Activated naive CD4-positive, alpha-beta T cell treated with anti-CD3 and anti-CD28 coated beads, Interleukin-2, amount 10 ng/mL, durations not matched to agents 7 days and 5 days (primary cell): ENCODE measurements at regions not wholly inside any gene's neighbourhood (a gene's known extent, or its start where the extent isn't known, plus 50 kb on each side); places are given as distances from the start of the nearest gene placed in this dataset.

Experiments
- CTCF ChIA-PET: fragments of 350-600 bp; sonication (Branson Sonifier 250); formaldehyde crosslinking; loops from one replicate; lab custom pipeline; 2021; ENCODE audit warnings: antibody characterized with exemption; lab: Charles Lee
- DNase-seq: peaks from one replicate; pipeline ENCODE4 v3.0.0-alpha.2; 2020
- H3K27ac Mint-ChIP-seq: one replicate; pipeline ENCODE4 v1.8.0; 2021; ENCODE audit warnings: mild to moderate bottlenecking, moderate library complexity, mixed read lengths
- H3K27me3 Mint-ChIP-seq: one replicate; pipeline ENCODE4 v1.8.0; 2021; ENCODE audit warnings: mild to moderate bottlenecking, mixed read lengths
- H3K36me3 Mint-ChIP-seq: one replicate; pipeline ENCODE4 v1.8.0; 2021; ENCODE audit warnings: mixed read lengths
- H3K4me1 Mint-ChIP-seq: one replicate; pipeline ENCODE4 v1.8.0; 2021; ENCODE audit warnings: mixed read lengths
- H3K4me3 Mint-ChIP-seq: one replicate; pipeline ENCODE4 v1.8.0; 2021; ENCODE audit warnings: mild to moderate bottlenecking, moderate library complexity, mixed read lengths
- H3K9me3 Mint-ChIP-seq: one replicate; pipeline ENCODE4 v1.8.0; 2021; ENCODE audit warnings: mixed read lengths

DNA sequence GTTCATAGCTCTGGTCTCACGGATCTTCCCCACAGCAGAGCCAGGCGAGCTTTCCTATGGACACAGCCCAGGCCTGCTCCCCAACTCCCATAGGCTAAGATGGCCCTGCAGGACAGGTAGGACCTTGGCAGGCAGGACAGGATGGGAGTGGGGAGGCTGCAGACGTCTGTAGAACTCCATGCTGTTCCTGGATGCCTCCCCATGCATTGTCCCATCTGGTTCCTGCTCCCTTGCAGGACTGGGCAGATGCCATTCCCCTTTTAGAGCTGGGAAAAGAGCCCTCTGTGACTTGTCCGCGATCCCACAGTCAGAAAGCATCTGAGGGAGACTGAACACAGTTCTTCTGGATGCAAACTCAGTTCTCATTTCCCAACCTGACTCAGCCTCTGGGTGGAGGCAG is 71.9 kb upstream of the ATP5PO start:
- Mint-ChIP-seq H3K4me3 (no peak overlapping the region), H3K27ac (no peak overlapping the region), H3K4me1 (peaks cover 18% of the 10 kb centered on the region), H3K27me3 (peaks cover 32% of the 10 kb centered on the region), H3K9me3 (peaks cover 10% of the 10 kb centered on the region), H3K36me3 (peaks cover 6% of the 10 kb centered on the region)
- CTCF ChIA-PET = no interaction called here
- no peak for DNase-seq

- Mint-ChIP-seq H3K27me3 (peaks cover 28% of the 10 kb centered on the region), H3K4me3 (no peak overlapping the region), H3K36me3 (no peaks in the 10 kb centered on the region), H3K4me1 (peaks cover 24% of the 10 kb centered on the region), H3K27ac (no peak overlapping the region), H3K9me3 (peaks cover 2% of the 10 kb centered on the region)
- CTCF ChIA-PET = no interaction called here
- no peak for DNase-seq
These were observed 69.8 kb upstream of the ATP5PO start for GRCh38 chr21:33985117-33986050.

DNA sequence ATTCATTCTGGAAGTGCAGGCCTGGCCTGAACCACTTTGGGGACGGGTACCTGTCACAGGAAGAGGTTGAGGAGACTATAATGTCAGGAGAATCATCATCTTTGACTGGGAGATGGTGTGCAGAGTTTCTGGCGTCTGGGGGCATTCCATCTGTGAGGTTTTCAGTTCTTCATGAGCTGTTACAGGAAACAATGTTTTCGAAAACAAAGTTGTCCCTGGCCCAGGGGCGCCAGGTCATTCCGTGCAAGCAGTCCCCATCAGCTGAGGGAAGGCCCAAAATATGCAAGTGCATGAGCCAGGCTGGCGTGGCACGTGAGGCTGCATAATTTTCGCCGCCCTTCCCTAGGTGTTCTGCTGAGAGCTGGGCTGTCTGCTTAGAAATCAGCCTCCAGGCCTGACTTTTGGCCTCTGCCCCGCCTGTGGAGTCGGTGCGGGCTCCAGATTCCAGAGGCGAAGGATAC is 68.4 kb upstream of the ATP5PO start:
- H3K9me3 Mint-ChIP-seq = peaks cover 2% of the 10 kb centered on the region
- no peak for DNase-seq
- no peak overlapping the region for H3K27ac Mint-ChIP-seq
- peaks cover 28% of the 10 kb centered on the region for H3K27me3 Mint-ChIP-seq
- no peaks in the 10 kb centered on the region for H3K36me3 Mint-ChIP-seq
- CTCF ChIA-PET = no interaction called here
- peaks cover 27% of the 10 kb centered on the region for H3K4me1 Mint-ChIP-seq
- no peak overlapping the region for H3K4me3 Mint-ChIP-seq

GRCh38 chr21:33981391-33982101 is 65.9 kb upstream of the ATP5PO start:
- no peaks in the 10 kb centered on the region for H3K9me3 Mint-ChIP-seq
- H3K27me3 Mint-ChIP-seq = peaks cover 11% of the 10 kb centered on the region
- H3K4me3 Mint-ChIP-seq = no peak overlapping the region
- no peak overlapping the region for H3K27ac Mint-ChIP-seq
- H3K4me1 Mint-ChIP-seq = peaks cover 41% of the 10 kb centered on the region
- H3K36me3 Mint-ChIP-seq = no peaks in the 10 kb centered on the region
- DNase-seq = no peak
- CTCF ChIA-PET = no interaction called here

DNA sequence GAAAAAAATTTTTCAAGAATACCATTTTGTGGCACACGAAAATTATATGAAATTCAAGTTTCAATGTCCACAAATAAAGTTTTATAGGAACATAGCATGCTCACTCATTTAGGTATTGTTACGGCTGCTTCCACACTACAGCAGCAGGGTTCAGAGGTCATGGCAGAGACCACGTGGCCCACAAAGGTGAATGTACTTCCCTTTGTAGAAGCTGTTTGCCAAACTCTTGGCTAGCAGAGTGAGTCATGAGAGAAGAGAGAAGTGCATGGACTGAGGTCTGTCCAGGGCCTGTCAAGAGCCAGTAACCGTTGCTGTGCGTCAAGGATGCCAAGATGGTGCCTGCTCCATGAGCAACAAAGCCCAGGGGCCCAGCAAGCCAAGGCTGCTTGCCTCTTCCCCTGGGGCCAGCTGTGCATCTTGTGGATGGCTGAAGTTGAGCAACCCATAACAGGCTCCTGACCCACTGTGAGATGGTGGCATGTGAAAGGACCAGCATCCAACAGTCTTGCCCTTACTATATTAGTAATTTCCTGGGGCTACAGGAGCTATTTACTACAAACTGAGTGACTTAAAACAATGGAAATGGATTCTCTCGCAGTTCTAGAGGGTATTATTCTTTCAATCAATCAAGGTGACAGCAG is 64.8 kb upstream of the ATP5PO start:
- Mint-ChIP-seq H3K36me3 (no peaks in the 10 kb centered on the region), H3K4me1 (peaks cover 45% of the 10 kb centered on the region), H3K4me3 (no peak overlapping the region), H3K27me3 (peaks cover 7% of the 10 kb centered on the region), H3K9me3 (no peaks in the 10 kb centered on the region), H3K27ac (no peak overlapping the region)
- peak; percentile 39 for DNase-seq
- CTCF ChIA-PET = no interaction called here

- Mint-ChIP-seq H3K27ac (no peak overlapping the region), H3K4me3 (no peak overlapping the region), H3K9me3 (peaks cover 2% of the 10 kb centered on the region), H3K36me3 (peaks cover 2% of the 10 kb centered on the region), H3K4me1 (peaks cover 56% of the 10 kb centered on the region), H3K27me3 (no peaks in the 10 kb centered on the region)
- DNase-seq = no peak
- CTCF ChIA-PET = interaction anchor here (1.1 kb wide), 1 partner anchor 55 kb away, joined by 3 read pairs; no protein-coding TSS in a partner anchor
These were observed 63.0 kb upstream of the ATP5PO start for GRCh38 chr21:33978585-33978984.

- Mint-ChIP-seq H3K36me3 (peaks cover 2% of the 10 kb centered on the region), H3K4me1 (peaks cover 56% of the 10 kb centered on the region), H3K27me3 (no peaks in the 10 kb centered on the region), H3K9me3 (peaks cover 2% of the 10 kb centered on the region), H3K27ac (peak overlapping the region; percentile 88), H3K4me3 (no peak overlapping the region)
- CTCF ChIA-PET = interaction anchor here (2.4 kb wide), 2 partner anchors 29 to 54 kb away, joined by 16 to 17 read pairs; no protein-coding TSS in a partner anchor
- no peak for DNase-seq
These were observed 62.2 kb upstream of the ATP5PO start for GRCh38 chr21:33977721-33978369.

DNA sequence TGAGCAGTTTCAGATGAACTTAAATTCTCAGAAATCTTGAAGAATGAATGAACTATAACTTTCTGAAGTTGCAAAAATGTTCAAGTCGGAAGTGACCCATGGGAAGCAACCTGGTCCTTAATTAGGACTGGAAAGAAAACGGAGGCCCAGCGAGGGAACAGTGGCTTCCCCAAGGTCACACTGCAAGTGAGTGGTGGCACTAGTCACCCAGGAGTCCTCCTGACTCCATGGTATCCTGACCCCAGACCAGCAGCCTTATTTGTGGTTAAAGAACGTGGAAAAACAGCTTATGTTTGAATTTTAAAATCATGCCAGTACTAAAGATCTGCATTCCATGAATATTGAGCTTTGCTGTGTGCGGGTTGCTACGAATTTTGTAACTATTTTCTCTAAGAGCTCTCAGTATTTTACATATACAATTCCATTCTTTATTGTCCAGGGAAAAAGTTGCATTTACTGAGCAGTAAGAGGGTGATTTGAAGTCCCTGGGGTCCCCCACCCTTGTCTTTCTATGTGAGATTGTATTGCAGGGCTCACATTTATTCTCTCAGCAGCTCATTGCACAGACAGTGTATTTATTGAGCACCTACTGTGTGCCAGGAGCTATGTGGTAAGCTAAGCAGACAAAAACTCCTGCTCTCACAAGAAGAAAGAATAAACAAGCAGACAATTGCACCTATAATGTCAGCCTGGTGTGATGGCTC is 61.6 kb upstream of the ATP5PO start:
- Mint-ChIP-seq H3K27ac (peak overlapping the region; percentile 88), H3K4me3 (peak overlapping the region; percentile 37), H3K9me3 (peaks cover 2% of the 10 kb centered on the region), H3K36me3 (peaks cover 7% of the 10 kb centered on the region), H3K4me1 (peaks cover 56% of the 10 kb centered on the region), H3K27me3 (no peaks in the 10 kb centered on the region)
- DNase-seq = no peak
- CTCF ChIA-PET = interaction anchor here (2.4 kb wide), 2 partner anchors 28 to 53 kb away, joined by 16 to 17 read pairs; no protein-coding TSS in a partner anchor

DNA sequence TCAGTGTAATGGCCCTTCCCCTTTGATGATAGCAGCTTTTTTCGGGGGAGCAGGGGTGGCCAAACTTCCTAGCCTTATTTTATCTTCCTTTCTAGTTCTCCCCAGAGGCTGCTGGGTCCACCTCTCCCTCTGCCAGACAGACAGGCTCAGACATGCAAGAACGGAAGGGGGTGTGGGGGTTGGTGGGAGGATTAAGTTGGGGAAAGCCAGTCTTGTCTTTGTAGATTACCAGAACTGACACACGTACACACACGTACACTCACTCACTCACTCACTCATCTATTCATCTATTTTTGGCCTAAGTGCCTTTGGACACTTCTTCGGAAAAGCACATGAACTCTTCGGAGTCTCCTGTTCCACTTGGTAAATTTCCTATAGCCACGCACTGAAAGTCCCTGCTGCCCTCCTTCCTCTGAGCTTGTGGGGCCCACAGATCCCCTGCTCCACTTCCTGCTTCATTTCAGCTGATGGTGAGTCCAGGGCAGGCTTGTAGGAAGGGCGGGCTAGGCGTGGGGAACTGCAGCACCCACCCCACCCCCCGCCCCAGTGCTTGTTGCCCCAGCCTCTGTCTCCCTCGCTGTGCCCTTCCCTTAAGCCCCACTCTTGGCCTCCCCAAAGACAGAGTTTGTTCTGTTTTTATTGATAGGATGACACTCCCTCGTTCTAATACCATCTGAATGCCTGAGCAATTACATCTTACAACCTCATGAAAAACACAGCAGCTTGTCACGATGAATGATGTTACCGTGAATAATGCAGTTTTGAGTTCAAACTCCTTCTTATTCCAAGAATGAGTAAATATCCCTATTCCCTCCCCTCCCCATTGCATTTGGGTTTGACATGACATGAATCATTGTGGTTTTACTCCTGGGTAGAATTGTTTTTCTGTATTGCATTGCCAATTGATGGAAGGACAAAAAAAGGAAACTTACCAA is 60.7 kb upstream of the ATP5PO start:
- peaks cover 2% of the 10 kb centered on the region for H3K9me3 Mint-ChIP-seq
- no peaks in the 10 kb centered on the region for H3K27me3 Mint-ChIP-seq
- H3K27ac Mint-ChIP-seq = peak overlapping the region; percentile 88
- H3K4me3 Mint-ChIP-seq = peak overlapping the region; percentile 37
- CTCF ChIA-PET = interaction anchor here (0.7 to 2.4 kb wide), 4 partner anchors 25 to 95 kb away, joined by 3 to 17 read pairs (median 10); no protein-coding TSS in a partner anchor
- H3K36me3 Mint-ChIP-seq = peaks cover 13% of the 10 kb centered on the region
- H3K4me1 Mint-ChIP-seq = peaks cover 57% of the 10 kb centered on the region
- peak; percentile 60 for DNase-seq

DNA sequence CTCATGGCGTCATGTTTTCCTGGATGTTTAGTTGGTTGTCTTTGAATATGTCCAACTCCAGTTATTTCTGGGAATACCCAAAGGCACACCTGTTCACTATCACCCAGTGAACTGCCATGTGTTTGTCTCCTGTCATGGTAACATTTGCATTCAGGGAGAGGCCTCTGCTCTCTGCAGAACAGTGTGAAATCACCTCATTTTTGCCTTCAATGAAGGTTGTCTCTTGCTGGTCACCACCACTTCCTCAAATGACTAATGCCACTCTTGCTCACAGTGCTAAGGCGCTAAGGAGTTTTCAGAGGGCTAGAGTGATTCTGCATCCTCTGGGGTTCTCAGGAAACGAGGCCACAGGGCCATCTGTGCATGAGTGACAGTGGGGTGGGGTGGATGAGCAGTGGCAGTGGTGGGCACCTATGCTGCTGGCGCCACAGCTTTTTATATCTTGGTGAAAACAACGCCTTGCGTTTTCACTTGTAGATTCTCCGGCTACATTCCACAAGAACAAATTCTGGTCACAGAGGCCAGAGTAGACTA is 60.0 kb upstream of the ATP5PO start:
- peak; percentile 64 for DNase-seq
- H3K4me3 Mint-ChIP-seq = peak overlapping the region; percentile 37
- CTCF ChIA-PET = interaction anchor here (0.7 to 2.4 kb wide), 7 partner anchors 13 to 154 kb away, joined by 3 to 17 read pairs (median 3); no protein-coding TSS in a partner anchor
- no peaks in the 10 kb centered on the region for H3K27me3 Mint-ChIP-seq
- H3K4me1 Mint-ChIP-seq = peaks cover 53% of the 10 kb centered on the region
- H3K36me3 Mint-ChIP-seq = peaks cover 17% of the 10 kb centered on the region
- peak overlapping the region; percentile 88 for H3K27ac Mint-ChIP-seq
- H3K9me3 Mint-ChIP-seq = peaks cover 2% of the 10 kb centered on the region

DNA sequence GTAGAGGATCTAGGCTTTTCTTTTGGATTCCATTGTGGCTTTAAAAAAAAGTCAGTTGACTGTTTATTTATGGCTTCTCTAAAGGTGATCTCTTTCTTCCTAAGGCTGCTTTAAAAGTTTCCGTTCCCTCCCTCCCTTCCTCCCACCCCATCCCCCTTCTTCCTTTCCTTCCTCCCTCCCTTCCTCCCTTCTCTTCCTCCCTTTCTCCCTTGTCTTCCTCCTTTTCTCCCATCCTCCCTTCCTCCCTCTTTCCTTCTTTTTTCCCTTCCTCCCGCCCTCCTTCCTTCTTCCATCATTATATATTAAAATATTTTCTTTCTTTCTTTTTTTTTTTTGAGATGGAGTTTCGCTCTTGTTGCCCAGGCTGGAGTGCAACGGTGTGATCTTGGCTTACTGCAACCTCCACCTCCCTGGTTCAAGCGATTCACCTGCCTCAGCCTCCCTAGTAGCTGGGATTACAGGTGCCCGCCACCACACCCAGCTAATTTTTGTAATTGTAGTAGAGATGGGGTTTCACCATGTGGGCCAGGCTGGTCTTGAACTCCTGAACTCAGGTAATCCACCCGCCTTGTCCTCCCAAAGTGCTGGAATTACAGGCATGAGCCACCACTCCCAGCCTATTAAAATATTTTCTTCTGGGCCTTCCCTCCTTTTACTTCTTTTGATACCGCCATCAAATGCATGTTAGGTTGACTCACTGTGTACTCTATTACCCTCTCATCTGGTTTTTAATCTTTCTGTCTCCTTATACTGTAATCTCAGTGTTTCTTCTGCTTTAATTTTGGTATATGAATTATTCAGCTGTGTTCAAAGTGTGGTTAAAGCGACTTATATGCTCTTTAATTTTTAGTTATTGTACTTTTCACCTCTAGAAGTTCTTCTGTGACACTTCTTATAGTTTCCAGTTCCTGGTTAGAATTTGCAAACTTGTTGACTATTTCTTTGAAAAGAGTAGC is 59.2 kb upstream of the ATP5PO start:
- CTCF ChIA-PET = interaction anchor here (0.7 to 2.0 kb wide), 5 partner anchors 12 to 154 kb away, joined by 3 to 12 read pairs (median 3); no protein-coding TSS in a partner anchor
- Mint-ChIP-seq H3K36me3 (peaks cover 25% of the 10 kb centered on the region), H3K9me3 (peaks cover 2% of the 10 kb centered on the region), H3K4me1 (peaks cover 49% of the 10 kb centered on the region), H3K27ac (peak overlapping the region; percentile 88), H3K27me3 (no peaks in the 10 kb centered on the region), H3K4me3 (no peak overlapping the region)
- DNase-seq = no peak
